ENCODE measurements at regions not wholly inside any gene's neighbourhood (a gene's known extent, or its start where the extent isn't known, plus 50 kb on each side); places are given as distances from the start of the nearest gene placed in this dataset.
"Not testable (repeated sequence)": the region's sequence is repeated elsewhere in the genome, so short reads cannot be mapped to it uniquely, and the experiment has no call there.

GRCh38 chr6:81096464-81096863 is 656.0 kb downstream of the TENT5A start:
- DNase-seq = not testable (repeated sequence)

GRCh38 chr6:81093051-81093450 is 659.4 kb downstream of the TENT5A start:
- DNase-seq = no peak

GRCh38 chr6:81088145-81088544 is 664.3 kb downstream of the TENT5A start:
- DNase-seq = no peak

GRCh38 chr6:81086991-81087390 is 665.5 kb downstream of the TENT5A start:
- DNase-seq = no peak

- DNase-seq = no peak
Measured at GRCh38 chr6:81085431-81085790, 667.1 kb downstream of the TENT5A start.

- DNase-seq = no peak
Measured at GRCh38 chr6:81084776-81085430, 667.6 kb downstream of the TENT5A start.

GRCh38 chr6:81075974-81076373 is 676.5 kb downstream of the TENT5A start:
- DNase-seq = no peak

GRCh38 chr6:81073318-81073717 is 679.2 kb downstream of the TENT5A start:
- DNase-seq = no peak

GRCh38 chr6:81071121-81071520 is 681.4 kb downstream of the TENT5A start:
- DNase-seq = no peak

GRCh38 chr6:81067057-81067456 is 685.4 kb downstream of the TENT5A start:
- no peak for DNase-seq

GRCh38 chr6:81063891-81064290 is 688.6 kb downstream of the TENT5A start:
- DNase-seq = no peak

- DNase-seq = no peak
Measured at GRCh38 chr6:81054036-81054435, 698.4 kb downstream of the TENT5A start.

GRCh38 chr6:81051952-81052351 is 700.5 kb downstream of the TENT5A start:
- DNase-seq = no peak

- no peak for DNase-seq
Measured at GRCh38 chr6:81049425-81050042, 702.9 kb downstream of the TENT5A start.

- no peak for DNase-seq
Measured at GRCh38 chr6:81031416-81031815, 721.1 kb downstream of the TENT5A start.

GRCh38 chr6:81026041-81026553 is 726.4 kb downstream of the TENT5A start:
- no peak for DNase-seq

GRCh38 chr6:81023709-81024108 is 728.8 kb downstream of the TENT5A start:
- DNase-seq = no peak

GRCh38 chr6:81023007-81023582 is 729.4 kb downstream of the TENT5A start:
- DNase-seq = no peak

- DNase-seq = not testable (repeated sequence)
Measured at GRCh38 chr6:81017586-81017985, 734.9 kb downstream of the TENT5A start.

- DNase-seq = no peak
Measured at GRCh38 chr6:81003894-81004293, 748.6 kb downstream of the TENT5A start.

- no peak for DNase-seq
Measured at GRCh38 chr6:81003156-81003555, 749.3 kb downstream of the TENT5A start.

- no peak for DNase-seq
Measured at GRCh38 chr6:81002126-81002525, 750.4 kb downstream of the TENT5A start.

- no peak for DNase-seq
Measured at GRCh38 chr6:80991316-80991715, 761.2 kb downstream of the TENT5A start.

GRCh38 chr6:80988892-80989291 is 763.6 kb downstream of the TENT5A start:
- DNase-seq = no peak

All from suppressor macrophage (primary cell).